Suprapubic skin (tissue), 4 donors: ENCODE measurements at regions not wholly inside any gene's neighbourhood (a gene's known extent, or its start where the extent isn't known, plus 50 kb on each side); places are given as distances from the start of the nearest gene placed in this dataset.

Experiments used
- CTCF ChIP-seq, 2 donors: fragments of 200-600 bp in 1 of 2; fragments of 450-650 bp in 1 of 2; sonication (generic) in 1 of 2; IDR thresholded peaks; one replicate each; pipeline ENCODE4 v1.5.1; 2016 to 2019; ENCODE audit warnings: antibody characterized with exemption in 2 of 2, mild to moderate bottlenecking in 1 of 2, moderate library complexity in 1 of 2
- POLR2A ChIP-seq, 2 donors: fragments of 450-650 bp; IDR thresholded peaks; one replicate each; pipeline ENCODE4 v1.6.1; 2017; ENCODE audit warnings: antibody characterized with exemption in 2 of 2, mild to moderate bottlenecking in 2 of 2, moderate library complexity in 2 of 2
- POLR2AphosphoS5 ChIP-seq, 3 donors: sonication (generic); formaldehyde crosslinking; IDR thresholded peaks; one replicate each; pipeline ENCODE4 v1.6.1; 2017; ENCODE audit warnings: antibody characterized with exemption in 3 of 3

- TF ChIP-seq CTCF (IDR thresholded peaks at IDR 0.05) (no peak), POLR2A (IDR thresholded peaks at IDR 0.05) (no peak), POLR2AphosphoS5 (IDR thresholded peaks at IDR 0.05) (no peak)
Measured at GRCh38 chr17:72370819-72371218, 250.0 kb downstream of the SOX9 start.
